Prostate gland (tissue), 2 donors: ENCODE measurements at regions not wholly inside any gene's neighbourhood (a gene's known extent, or its start where the extent isn't known, plus 50 kb on each side); places are given as distances from the start of the nearest gene placed in this dataset.

Source experiments
- CTCF ChIP-seq, 4 experiments: fragments of 200-600 bp in 2 of 4; fragments of 450-650 bp in 2 of 4; sonication (generic) in 2 of 4; IDR thresholded peaks; 1 replicate in 3 of 4; 2 replicates in 1 of 4; pipeline ENCODE4 v1.5.1; 2016 to 2019; ENCODE audit warnings: antibody characterized with exemption in 4 of 4, mild to moderate bottlenecking in 2 of 4, moderate library complexity in 2 of 4
- POLR2A ChIP-seq: fragments of 450-650 bp; IDR thresholded peaks from one replicate; pipeline ENCODE4 v1.6.1; 2016; ENCODE audit warnings: antibody characterized with exemption, mild to moderate bottlenecking
- POLR2AphosphoS5 ChIP-seq: sonication (generic); formaldehyde crosslinking; IDR thresholded peaks from one replicate; pipeline ENCODE4 v1.6.1; 2017; ENCODE audit warnings: antibody characterized with exemption

- TF ChIP-seq CTCF (IDR thresholded peaks at IDR 0.05) = no peak
- TF ChIP-seq POLR2A = no peak
- TF ChIP-seq POLR2AphosphoS5 = no peak
Measured at GRCh38 chr12:25801734-25802133, 156.7 kb upstream of the RASSF8 start.
